HCT116 (cell line): ENCODE measurements at regions not wholly inside any gene's neighbourhood (a gene's known extent, or its start where the extent isn't known, plus 50 kb on each side); places are given as distances from the start of the nearest gene placed in this dataset.
A peak's percentile ranks its signal among the peaks of the same experiment; 100 is the strongest.

Source experiments
- ATAC-seq: fragments of 200-7000 bp; cut with Tn5 transposase; 2 replicates; pipeline ENCODE4 v1.9.1; 2020; ENCODE audit warnings: mild to moderate bottlenecking, moderate library complexity
- BruUV-seq: library from RNA; stranded (reverse); fragments of 400-500 nt; replicated peaks from 2 replicates; lab custom pipeline; 2021; lab: Mats Ljungman, UMichigan
- CTCF ChIA-PET: fragments of 300-600 bp; sonication (Branson Sonifier 250); formaldehyde crosslinking; loops from one replicate; lab custom pipeline; 2021; ENCODE audit warnings: antibody characterized with exemption; lab: Charles Lee
- POLR2A ChIA-PET: fragments of 300-600, 350-600 bp; sonication (Branson Sonifier 250); formaldehyde crosslinking; loops from one replicate; lab custom pipeline; 2021; ENCODE audit warnings: antibody characterized with exemption; lab: Charles Lee
- RAD21 ChIA-PET, 2 experiments: fragments of 300-600 bp; sonication (Branson Sonifier 250); formaldehyde crosslinking; loops; one replicate each; lab custom pipeline; 2023; ENCODE audit warnings: low total read pairs in 2 of 2; ENCODE audit not compliant: uncharacterized antibody in 2 of 2, unreplicated experiment in 2 of 2, low non-redundant PET in 1 of 2; lab: Charles Lee
- DNase-seq: peaks from one replicate; pipeline ENCODE4 v3.0.0-alpha.2; 2010; ENCODE audit warnings: low read depth, low spot score
- H2AFZ ChIP-seq: fragments of 200-600 bp; shearing (Covaris generic), sonication (generic); 2 replicates; pipeline ENCODE4 v1.6.1; 2017; ENCODE audit warnings: low read depth, mixed run types, mixed read lengths, antibody characterized with exemption, low read length; ENCODE audit not compliant: poor library complexity, severe bottlenecking
- H3K27ac ChIP-seq: 2 replicates; pipeline ENCODE4 v1.5.1; 2012; ENCODE audit warnings: low read depth, low read length
- H3K27me3 ChIP-seq: fragments of 200-600 bp; sonication (generic); 2 replicates; pipeline ENCODE4 v1.6.1; 2016; ENCODE audit warnings: mixed run types, low read length, mixed read lengths; ENCODE audit not compliant: insufficient read depth
- H3K36me3 ChIP-seq, 2 experiments: fragments of 200-500 bp in 1 of 2; fragments of 200-600 bp in 1 of 2; sonication (Bioruptor generic) in 1 of 2; sonication (generic) in 1 of 2; 2 replicates each; pipeline versions ENCODE4 v1.5.1 to v1.6.1; 2014 to 2016; ENCODE audit warnings: low read length in 2 of 2, inconsistent platforms in 1 of 2, mixed read lengths in 1 of 2, mixed run types in 1 of 2; ENCODE audit not compliant: insufficient read depth in 2 of 2, control insufficient read depth in 1 of 2
- H3K4me1 ChIP-seq, 2 experiments: fragments of 200-600 bp in 1 of 2; sonication (generic) in 1 of 2; 2 replicates each; pipeline versions ENCODE4 v1.5.1 to v1.6.1; 2012 to 2017; ENCODE audit warnings: low read length in 2 of 2, inconsistent platforms in 1 of 2, mild to moderate bottlenecking in 1 of 2, mixed read lengths in 1 of 2, mixed run types in 1 of 2, moderate library complexity in 1 of 2; ENCODE audit not compliant: insufficient read depth in 2 of 2, control insufficient read depth in 1 of 2
- H3K4me2 ChIP-seq: fragments of 200-600 bp; sonication (generic); 2 replicates; pipeline ENCODE4 v1.6.1; 2017; ENCODE audit warnings: mixed run types, low read length, mixed read lengths
- H3K4me3 ChIP-seq, 2 experiments: fragments of 200-600 bp in 1 of 2; sonication (generic) in 1 of 2; replicated peaks in 1 of 2; 2 replicates each; pipeline ENCODE4 v1.5.1; 2011 to 2016; ENCODE audit warnings: low read length in 2 of 2, control low read depth in 1 of 2, low read depth in 1 of 2, mild to moderate bottlenecking in 1 of 2, mixed read lengths in 1 of 2, mixed run types in 1 of 2
- H3K79me2 ChIP-seq: fragments of 200-600 bp; sonication (generic); 2 replicates; pipeline ENCODE4 v1.6.1; 2017; ENCODE audit warnings: mild to moderate bottlenecking, mixed run types, low read length, moderate library complexity, mixed read lengths; ENCODE audit not compliant: insufficient read depth
- H3K9ac ChIP-seq: fragments of 200-600 bp; sonication (generic); 2 replicates; pipeline ENCODE4 v1.6.1; 2016; ENCODE audit warnings: low read length, mixed read lengths
- H3K9me2 ChIP-seq: fragments of 200-600 bp; sonication (generic), shearing (Covaris generic); 2 replicates; pipeline ENCODE4 v1.6.1; 2017; ENCODE audit warnings: mixed run types, mild to moderate bottlenecking, moderate library complexity; ENCODE audit not compliant: insufficient read depth
- H3K9me3 ChIP-seq, 2 experiments: fragments of 200-500 bp in 1 of 2; fragments of 200-600 bp in 1 of 2; sonication (Bioruptor generic) in 1 of 2; sonication (generic) in 1 of 2; 2 replicates each; pipeline ENCODE4 v1.6.1; 2014 to 2017; ENCODE audit warnings: low read length in 2 of 2, mixed read lengths in 2 of 2, inconsistent platforms in 1 of 2, low read depth in 1 of 2, mild to moderate bottlenecking in 1 of 2, mixed run types in 1 of 2, moderate library complexity in 1 of 2; ENCODE audit not compliant: control insufficient read depth in 1 of 2, insufficient read depth in 1 of 2
- H4K20me1 ChIP-seq: fragments of 200-600 bp; sonication (generic), shearing (Covaris generic); 2 replicates; pipeline ENCODE4 v1.6.1; 2017; ENCODE audit warnings: mixed run types, mild to moderate bottlenecking, moderate library complexity; ENCODE audit not compliant: insufficient read depth
- CEBPB ChIP-seq: IDR thresholded peaks from 2 replicates; pipeline ENCODE4 v1.6.1; 2012; ENCODE audit warnings: low read depth
- ELF1 ChIP-seq: IDR thresholded peaks from 2 replicates; pipeline ENCODE4 v1.6.1; 2012; ENCODE audit warnings: low read depth, borderline replicate concordance
- EZH2phosphoT487 ChIP-seq: fragments of 200-600 bp; IDR thresholded peaks from 2 replicates; pipeline ENCODE4 v1.6.1; 2018; ENCODE audit warnings: antibody characterized with exemption, borderline replicate concordance
- RAD21 ChIP-seq: IDR thresholded peaks from 2 replicates; pipeline ENCODE4 v1.6.1; 2012; ENCODE audit warnings: low read depth, mild to moderate bottlenecking
- ZFX ChIP-seq: fragments of 450-650 bp; IDR thresholded peaks from 2 replicates; pipeline ENCODE4 v1.6.1; 2017
- intact Hi-C: fragments of 100-400 bp; cut with micrococcal nuclease; formaldehyde crosslinking; loops from 2 replicates; pipeline ENCODE4 v1.10.0; 2022
- TF ChIP-seq, protein P1 (sequence below): IDR thresholded peaks from 2 replicates; pipeline ENCODE4 v1.6.1; 2012
- TF ChIP-seq, protein P2 (sequence below): IDR thresholded peaks from 2 replicates; pipeline ENCODE4 v1.6.1; 2012; ENCODE audit warnings: low read depth
- TF ChIP-seq, protein P3 (sequence below): IDR thresholded peaks from 2 replicates; pipeline ENCODE4 v1.6.1; 2012

DNA sequence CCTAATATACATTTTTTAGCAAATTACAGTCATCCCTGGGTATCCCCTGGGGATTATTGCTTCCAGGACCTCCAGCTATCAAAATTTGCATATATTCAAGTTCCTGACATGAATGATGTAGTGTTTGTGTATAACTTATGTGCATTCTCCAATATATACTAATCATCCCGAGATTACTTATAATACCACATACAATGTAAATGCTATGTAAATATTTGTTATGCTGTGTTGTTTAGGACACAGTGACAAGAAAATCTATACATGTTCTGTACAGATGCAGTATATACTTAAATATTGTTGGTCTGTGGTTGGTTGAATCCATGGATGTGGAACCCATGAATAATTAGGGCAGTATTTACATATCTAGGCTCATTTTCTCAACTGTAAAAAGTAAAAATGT lies 1060.3 kb downstream of the DSC3 start (continued):
- no peak for TF ChIP-seq ELF1
- no peak for TF ChIP-seq RAD21
- no peak for TF ChIP-seq CEBPB
- no peak for TF ChIP-seq ZFX
- no peak for TF ChIP-seq EZH2phosphoT487
- TF ChIP-seq, protein P1, sequence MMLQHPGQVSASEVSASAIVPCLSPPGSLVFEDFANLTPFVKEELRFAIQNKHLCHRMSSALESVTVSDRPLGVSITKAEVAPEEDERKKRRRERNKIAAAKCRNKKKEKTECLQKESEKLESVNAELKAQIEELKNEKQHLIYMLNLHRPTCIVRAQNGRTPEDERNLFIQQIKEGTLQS: no peak

DNA sequence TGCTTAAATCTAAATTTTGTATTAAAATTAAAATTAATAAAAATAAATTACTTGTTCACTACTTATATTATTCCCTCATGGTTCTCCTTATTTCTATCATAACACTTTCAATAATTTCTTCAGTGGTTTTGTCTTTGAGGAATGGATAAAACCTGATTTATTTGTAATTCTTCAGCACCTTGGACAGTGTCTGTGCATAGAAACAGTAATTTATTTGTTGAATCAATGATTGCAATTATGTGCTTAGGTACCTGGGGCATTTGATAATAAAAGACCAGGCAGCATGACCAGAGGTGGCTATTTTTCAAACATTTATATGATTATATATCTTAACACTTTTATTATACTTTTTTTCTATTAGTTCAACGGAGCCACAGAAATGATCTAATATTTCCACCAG lies 1062.7 kb downstream of the DSC3 start:
- Histone ChIP-seq H3K9me3 (no peaks in the 10 kb centered on the region), H3K27ac (no peak overlapping the region), H3K4me3 (no peak overlapping the region), H3K9me2 (no peaks in the 10 kb centered on the region), H3K79me2 (no peaks in the 10 kb centered on the region), H3K4me1 (no peaks in the 10 kb centered on the region)
- no peak for DNase-seq
- no peak for ATAC-seq
- POLR2A ChIA-PET: no interaction called here
- TF ChIP-seq, protein P2, sequence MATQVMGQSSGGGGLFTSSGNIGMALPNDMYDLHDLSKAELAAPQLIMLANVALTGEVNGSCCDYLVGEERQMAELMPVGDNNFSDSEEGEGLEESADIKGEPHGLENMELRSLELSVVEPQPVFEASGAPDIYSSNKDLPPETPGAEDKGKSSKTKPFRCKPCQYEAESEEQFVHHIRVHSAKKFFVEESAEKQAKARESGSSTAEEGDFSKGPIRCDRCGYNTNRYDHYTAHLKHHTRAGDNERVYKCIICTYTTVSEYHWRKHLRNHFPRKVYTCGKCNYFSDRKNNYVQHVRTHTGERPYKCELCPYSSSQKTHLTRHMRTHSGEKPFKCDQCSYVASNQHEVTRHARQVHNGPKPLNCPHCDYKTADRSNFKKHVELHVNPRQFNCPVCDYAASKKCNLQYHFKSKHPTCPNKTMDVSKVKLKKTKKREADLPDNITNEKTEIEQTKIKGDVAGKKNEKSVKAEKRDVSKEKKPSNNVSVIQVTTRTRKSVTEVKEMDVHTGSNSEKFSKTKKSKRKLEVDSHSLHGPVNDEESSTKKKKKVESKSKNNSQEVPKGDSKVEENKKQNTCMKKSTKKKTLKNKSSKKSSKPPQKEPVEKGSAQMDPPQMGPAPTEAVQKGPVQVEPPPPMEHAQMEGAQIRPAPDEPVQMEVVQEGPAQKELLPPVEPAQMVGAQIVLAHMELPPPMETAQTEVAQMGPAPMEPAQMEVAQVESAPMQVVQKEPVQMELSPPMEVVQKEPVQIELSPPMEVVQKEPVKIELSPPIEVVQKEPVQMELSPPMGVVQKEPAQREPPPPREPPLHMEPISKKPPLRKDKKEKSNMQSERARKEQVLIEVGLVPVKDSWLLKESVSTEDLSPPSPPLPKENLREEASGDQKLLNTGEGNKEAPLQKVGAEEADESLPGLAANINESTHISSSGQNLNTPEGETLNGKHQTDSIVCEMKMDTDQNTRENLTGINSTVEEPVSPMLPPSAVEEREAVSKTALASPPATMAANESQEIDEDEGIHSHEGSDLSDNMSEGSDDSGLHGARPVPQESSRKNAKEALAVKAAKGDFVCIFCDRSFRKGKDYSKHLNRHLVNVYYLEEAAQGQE: peak; percentile 61
- TF ChIP-seq, protein P3, sequence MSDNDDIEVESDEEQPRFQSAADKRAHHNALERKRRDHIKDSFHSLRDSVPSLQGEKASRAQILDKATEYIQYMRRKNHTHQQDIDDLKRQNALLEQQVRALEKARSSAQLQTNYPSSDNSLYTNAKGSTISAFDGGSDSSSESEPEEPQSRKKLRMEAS: no peak
- TF ChIP-seq, all 23 proteins: peak for 1
- H3K9ac ChIP-seq: no peak overlapping the region
- RAD21 ChIA-PET: no interaction called here
- no TSS peak for BruUV-seq
- no peak overlapping the region for H3K4me2 ChIP-seq
- no peak overlapping the region for H2AFZ ChIP-seq
- CTCF ChIA-PET: no interaction called here
- no peaks in the 10 kb centered on the region for H3K27me3 ChIP-seq
- intact Hi-C loops: no loop called here
- no peaks in the 10 kb centered on the region for H4K20me1 ChIP-seq
- no peaks in the 10 kb centered on the region for H3K36me3 ChIP-seq
